ENCODE measurements at regions not wholly inside any gene's neighbourhood (a gene's known extent, or its start where the extent isn't known, plus 50 kb on each side); places are given as distances from the start of the nearest gene placed in this dataset.

DNA sequence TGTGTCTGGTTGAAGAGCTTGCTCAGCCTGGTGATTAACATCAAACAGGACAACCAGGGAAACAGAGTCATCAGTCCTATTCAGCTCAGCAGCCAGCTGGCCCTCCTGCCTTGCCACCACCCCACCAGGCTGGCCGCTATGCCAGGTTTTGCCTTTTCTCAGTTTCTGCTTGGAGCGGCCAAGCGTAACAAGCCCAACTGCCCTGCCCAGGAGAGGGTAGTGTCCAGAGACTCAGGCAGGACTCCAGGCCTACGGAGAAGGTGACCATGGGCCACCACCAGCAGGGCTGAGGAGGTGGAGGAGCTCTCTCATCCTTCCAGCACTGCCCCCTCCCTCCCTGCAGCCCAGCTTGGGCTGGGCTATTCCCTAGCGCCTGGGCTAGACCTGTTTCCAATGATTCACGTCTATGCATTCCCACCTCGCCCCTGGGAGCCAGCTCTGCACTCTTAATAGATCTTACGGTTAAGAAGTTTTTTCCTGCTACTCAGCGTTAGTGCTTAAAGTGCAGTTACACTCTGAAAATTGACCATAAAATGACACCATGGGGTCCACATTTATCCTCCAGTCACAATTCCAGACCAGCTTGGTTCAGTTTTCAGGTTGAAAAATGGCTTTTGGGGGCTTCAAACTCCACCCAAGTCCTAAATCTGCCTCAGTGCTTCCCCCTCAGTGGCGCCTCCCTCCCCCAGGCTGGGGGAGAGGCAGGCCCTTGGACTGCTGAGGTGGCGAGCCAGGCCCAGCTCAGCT lies 124.0 kb upstream of the PJA1 start:
- H3K27me3 Mint-ChIP-seq (ENCODE audit: insufficient read depth, unreplicated experiment) = peaks cover 74% of the 10 kb centered on the region
- TF ChIP-seq, protein P1, sequence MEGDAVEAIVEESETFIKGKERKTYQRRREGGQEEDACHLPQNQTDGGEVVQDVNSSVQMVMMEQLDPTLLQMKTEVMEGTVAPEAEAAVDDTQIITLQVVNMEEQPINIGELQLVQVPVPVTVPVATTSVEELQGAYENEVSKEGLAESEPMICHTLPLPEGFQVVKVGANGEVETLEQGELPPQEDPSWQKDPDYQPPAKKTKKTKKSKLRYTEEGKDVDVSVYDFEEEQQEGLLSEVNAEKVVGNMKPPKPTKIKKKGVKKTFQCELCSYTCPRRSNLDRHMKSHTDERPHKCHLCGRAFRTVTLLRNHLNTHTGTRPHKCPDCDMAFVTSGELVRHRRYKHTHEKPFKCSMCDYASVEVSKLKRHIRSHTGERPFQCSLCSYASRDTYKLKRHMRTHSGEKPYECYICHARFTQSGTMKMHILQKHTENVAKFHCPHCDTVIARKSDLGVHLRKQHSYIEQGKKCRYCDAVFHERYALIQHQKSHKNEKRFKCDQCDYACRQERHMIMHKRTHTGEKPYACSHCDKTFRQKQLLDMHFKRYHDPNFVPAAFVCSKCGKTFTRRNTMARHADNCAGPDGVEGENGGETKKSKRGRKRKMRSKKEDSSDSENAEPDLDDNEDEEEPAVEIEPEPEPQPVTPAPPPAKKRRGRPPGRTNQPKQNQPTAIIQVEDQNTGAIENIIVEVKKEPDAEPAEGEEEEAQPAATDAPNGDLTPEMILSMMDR (IDR thresholded peaks at IDR 0.05; ENCODE audit: unreplicated experiment) = no peak
- intact Hi-C loops (cut with micrococcal nuclease) = loop anchor here (5.0 to 10.0 kb wide), 3 partner anchors 67 to 1094 kb away; no protein-coding TSS in a partner anchor
- ChIA-PET POLR2A (no interaction called here), CTCF (interaction anchor here (0.9 to 10.4 kb wide), 6 partner anchors 9 to 777 kb away, joined by 3 to 173 read pairs (median 4); partner anchors contain the start of gene EFNB1)
- DNase-seq (ENCODE audit: unreplicated experiment) = no peak
- peaks cover 5% of the 10 kb centered on the region for H3K4me1 Mint-ChIP-seq (ENCODE audit: insufficient read depth, unreplicated experiment)
- H3K4me3 Mint-ChIP-seq (ENCODE audit: unreplicated experiment) = no peak overlapping the region
- no peaks in the 10 kb centered on the region for H3K36me3 Mint-ChIP-seq (ENCODE audit: insufficient read depth, unreplicated experiment)
- no peak overlapping the region for H3K27ac Mint-ChIP-seq (ENCODE audit: low read depth, unreplicated experiment)
- BruUV-seq (replicated peaks) = no TSS peak
- H3K9me3 Mint-ChIP-seq (ENCODE audit: unreplicated experiment) = no peaks in the 10 kb centered on the region

DNA sequence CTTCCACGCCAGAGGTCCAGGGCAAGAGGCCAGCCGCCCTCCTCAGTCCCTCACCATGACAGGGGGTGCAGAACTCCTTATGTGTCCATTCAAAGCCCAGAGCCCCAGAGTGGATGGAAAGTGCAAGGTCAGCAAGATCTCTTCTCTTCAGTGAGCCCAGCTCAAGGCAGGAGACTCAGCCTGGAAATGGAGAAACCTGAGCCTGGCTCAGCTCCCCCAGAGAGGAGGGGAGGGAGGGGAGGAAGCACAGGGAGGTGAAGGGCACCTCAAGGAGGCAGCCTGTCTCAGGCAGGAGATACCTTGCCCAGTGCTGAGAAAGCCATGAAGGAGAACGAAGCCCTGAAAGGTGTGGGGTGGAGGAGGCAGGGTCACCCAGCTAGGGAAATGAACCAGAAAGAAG lies 121.8 kb upstream of the PJA1 start:
- Mint-ChIP-seq H3K27ac (ENCODE audit: low read depth, unreplicated experiment) (no peak overlapping the region), H3K36me3 (ENCODE audit: insufficient read depth, unreplicated experiment) (no peaks in the 10 kb centered on the region), H3K4me1 (ENCODE audit: insufficient read depth, unreplicated experiment) (peaks cover 5% of the 10 kb centered on the region), H3K9me3 (ENCODE audit: unreplicated experiment) (no peaks in the 10 kb centered on the region), H3K27me3 (ENCODE audit: insufficient read depth, unreplicated experiment) (peaks cover 74% of the 10 kb centered on the region), H3K4me3 (ENCODE audit: unreplicated experiment) (no peak overlapping the region)
- intact Hi-C loops (cut with micrococcal nuclease) = loop anchor here (5.0 to 10.0 kb wide), 3 partner anchors 65 to 1092 kb away; no protein-coding TSS in a partner anchor
- POLR2A ChIA-PET = no interaction called here
- no TSS peak for BruUV-seq (replicated peaks)
- CTCF ChIA-PET = interaction anchor here (0.6 to 10.4 kb wide), 11 partner anchors 8 to 553 kb away, joined by 3 to 173 read pairs (median 5); partner anchors contain the start of gene EFNB1
- TF ChIP-seq, protein P1 (IDR thresholded peaks at IDR 0.05; ENCODE audit: unreplicated experiment) = no peak
- DNase-seq (ENCODE audit: unreplicated experiment) = no peak

DNA sequence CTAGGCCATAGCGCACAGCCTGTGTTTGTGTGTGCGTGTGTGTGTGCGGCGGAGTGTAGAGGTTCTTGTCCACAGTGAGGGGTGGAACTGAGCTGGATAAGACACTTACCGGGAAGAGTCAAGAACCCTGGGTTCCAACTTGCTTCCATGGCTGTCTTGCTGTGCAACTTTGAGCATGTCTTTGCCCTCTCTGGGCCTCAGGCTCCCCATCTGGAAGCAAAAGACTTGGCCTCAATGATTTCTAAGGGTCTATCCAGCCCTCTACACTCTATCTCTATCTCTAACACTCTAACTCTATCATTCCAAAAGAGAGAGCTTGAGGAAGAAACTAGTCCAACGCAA lies 121.3 kb upstream of the PJA1 start:
- DNase-seq (ENCODE audit: unreplicated experiment) = no peak
- Mint-ChIP-seq H3K27me3 (ENCODE audit: insufficient read depth, unreplicated experiment) (peaks cover 75% of the 10 kb centered on the region), H3K4me1 (ENCODE audit: insufficient read depth, unreplicated experiment) (peaks cover 5% of the 10 kb centered on the region), H3K4me3 (ENCODE audit: unreplicated experiment) (no peak overlapping the region), H3K36me3 (ENCODE audit: insufficient read depth, unreplicated experiment) (no peaks in the 10 kb centered on the region), H3K9me3 (ENCODE audit: unreplicated experiment) (no peaks in the 10 kb centered on the region), H3K27ac (ENCODE audit: low read depth, unreplicated experiment) (no peak overlapping the region)
- no TSS peak for BruUV-seq (replicated peaks)
- ChIA-PET CTCF (interaction anchor here (0.6 to 10.4 kb wide), 11 partner anchors 8 to 553 kb away, joined by 3 to 173 read pairs (median 5); partner anchors contain the start of gene EFNB1), POLR2A (no interaction called here)
- intact Hi-C loops (cut with micrococcal nuclease) = loop anchor here (1.0 to 10.0 kb wide), 4 partner anchors 64 to 1092 kb away; no protein-coding TSS in a partner anchor
- TF ChIP-seq, protein P1 (IDR thresholded peaks at IDR 0.05; ENCODE audit: unreplicated experiment) = no peak

DNA sequence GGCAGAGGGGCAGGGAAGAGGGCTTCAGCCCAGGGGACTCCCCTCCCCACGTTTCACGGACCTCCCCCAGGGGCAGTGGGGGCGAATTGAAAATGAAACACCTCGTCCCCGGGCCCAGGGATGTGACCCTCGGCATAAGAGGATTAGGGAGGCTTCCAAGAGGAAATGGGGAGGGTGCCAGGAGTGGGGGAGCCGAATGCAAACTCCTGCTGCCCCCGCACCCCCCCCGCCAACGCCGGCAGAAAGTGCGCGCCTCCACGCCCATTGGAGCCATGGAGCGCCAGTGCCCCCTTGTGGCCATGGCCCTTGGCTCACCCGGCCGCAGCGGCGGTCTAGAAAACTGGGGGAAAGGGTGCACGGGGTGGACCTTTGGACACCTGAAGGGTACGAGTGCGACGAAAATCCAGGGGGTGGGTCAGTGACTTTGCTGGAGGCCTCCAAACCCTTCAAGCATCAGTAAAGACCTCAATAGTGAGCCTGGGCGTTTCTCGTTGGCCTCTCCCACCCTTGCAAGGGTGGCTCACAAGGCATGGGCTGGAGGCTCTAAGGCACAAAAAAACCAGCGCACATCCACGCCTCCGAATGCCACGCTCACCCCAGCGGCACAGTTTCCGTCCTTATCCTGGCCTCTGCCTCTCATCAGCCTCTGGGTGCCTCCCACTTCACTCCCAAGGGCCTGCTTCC lies 120.8 kb upstream of the PJA1 start:
- intact Hi-C loops (cut with micrococcal nuclease) = loop anchor here (1.0 to 10.0 kb wide), 4 partner anchors 64 to 1091 kb away; no protein-coding TSS in a partner anchor
- Mint-ChIP-seq H3K27ac (ENCODE audit: low read depth, unreplicated experiment) (no peak overlapping the region), H3K36me3 (ENCODE audit: insufficient read depth, unreplicated experiment) (no peaks in the 10 kb centered on the region), H3K27me3 (ENCODE audit: insufficient read depth, unreplicated experiment) (peaks cover 75% of the 10 kb centered on the region), H3K4me3 (ENCODE audit: unreplicated experiment) (peak overlapping the region; percentile 60), H3K4me1 (ENCODE audit: insufficient read depth, unreplicated experiment) (peaks cover 5% of the 10 kb centered on the region), H3K9me3 (ENCODE audit: unreplicated experiment) (no peaks in the 10 kb centered on the region)
- POLR2A ChIA-PET = no interaction called here
- TF ChIP-seq, protein P1 (IDR thresholded peaks at IDR 0.05; ENCODE audit: unreplicated experiment) = peak; percentile 90
- BruUV-seq (replicated peaks) = no TSS peak
- DNase-seq (ENCODE audit: unreplicated experiment) = peak; percentile 45
- CTCF ChIA-PET = interaction anchor here (0.6 to 10.4 kb wide), 17 partner anchors 10 to 1033 kb away, joined by 3 to 173 read pairs (median 4); partner anchors contain the start of gene EFNB1
